ENCODE measurements at regions not wholly inside any gene's neighbourhood (a gene's known extent, or its start where the extent isn't known, plus 50 kb on each side); places are given as distances from the start of the nearest gene placed in this dataset.

DNA sequence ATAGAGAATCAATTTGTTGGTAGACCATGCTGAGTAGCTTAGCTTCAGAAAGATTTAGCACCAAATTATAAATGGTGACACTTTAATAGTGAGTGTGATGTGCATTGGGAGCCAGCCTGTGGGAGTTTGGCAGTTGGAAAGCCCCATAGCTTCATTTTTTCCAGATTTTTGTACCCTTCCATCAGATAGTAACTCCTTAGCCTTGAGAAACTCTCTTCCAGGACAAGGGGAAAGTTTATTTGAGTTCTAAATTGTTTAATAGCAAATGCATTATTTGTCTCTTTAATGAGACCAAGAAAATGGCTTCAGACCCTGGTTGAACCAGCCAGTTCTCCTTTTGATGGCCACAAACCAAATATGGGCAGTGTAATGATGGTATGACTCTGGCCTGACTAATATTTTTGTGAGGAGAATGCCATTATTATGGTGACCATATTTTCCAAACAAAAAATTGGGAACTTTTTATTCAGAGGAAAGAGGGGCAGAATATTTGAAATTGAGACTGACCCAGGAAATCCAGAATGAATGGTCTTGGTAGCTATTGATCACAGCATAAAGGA, 49.8 kb downstream of the PLCE1 start:
- DNase-seq = no peak

DNA sequence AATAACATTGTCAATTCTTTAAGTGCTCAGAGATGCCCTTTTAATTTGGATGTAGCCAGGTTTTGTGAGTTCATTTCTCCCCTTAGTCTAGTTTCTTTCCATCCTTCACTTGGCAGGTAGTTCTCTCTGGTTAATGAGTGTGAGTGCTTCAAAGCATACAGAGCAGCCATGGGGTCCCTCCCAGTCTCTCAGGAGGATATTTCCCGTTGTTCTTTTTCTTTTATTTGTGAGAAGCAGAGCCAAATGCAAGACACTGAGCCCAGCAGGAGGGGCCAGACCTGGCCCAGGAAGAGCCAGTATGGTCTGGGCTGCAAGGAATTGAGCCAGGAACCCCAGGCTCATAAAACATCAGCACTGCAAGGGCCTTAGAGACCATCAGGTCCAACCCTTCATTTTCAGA, 52.4 kb downstream of the PLCE1 start:
- no peak for DNase-seq

DNA sequence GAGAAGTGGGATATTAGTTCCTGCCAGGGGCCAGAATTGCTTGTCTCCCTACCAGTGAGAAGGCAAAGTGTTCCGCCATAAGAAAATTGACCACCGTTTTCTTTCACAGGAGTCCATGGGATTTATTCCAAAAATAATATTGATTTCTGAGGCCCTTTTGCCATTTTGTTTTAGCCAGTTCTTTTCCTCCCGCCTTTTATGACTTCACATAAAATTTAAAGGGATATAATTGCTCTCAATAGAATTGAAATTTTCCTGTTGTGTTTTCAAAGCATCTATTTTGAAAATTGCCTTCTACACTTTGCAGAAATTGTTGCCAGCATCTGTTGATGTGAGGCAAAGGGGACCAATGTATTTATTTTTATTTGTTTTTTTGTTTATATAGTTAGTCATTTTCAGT, 53.6 kb downstream of the PLCE1 start:
- DNase-seq = no peak

DNA sequence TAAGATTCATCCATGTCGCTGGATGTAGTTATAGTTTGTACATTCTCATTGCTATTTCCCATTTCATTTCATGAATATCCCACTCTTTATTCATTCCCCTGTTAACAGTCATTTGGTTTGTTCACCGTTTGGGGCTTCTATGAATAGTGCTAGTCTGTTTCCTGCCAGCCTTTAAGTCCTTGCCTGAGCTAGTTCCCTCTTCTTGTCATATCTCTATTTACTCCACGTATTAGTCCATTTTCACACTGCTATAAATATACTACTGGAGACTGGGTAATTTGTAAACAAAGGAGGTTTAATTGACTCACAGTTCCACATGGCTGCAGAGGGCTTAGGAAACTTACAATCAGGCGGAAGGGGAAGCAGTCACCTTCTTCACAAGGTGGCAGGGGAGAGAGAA, 56.2 kb downstream of the PLCE1 start:
- no peak for DNase-seq

DNA sequence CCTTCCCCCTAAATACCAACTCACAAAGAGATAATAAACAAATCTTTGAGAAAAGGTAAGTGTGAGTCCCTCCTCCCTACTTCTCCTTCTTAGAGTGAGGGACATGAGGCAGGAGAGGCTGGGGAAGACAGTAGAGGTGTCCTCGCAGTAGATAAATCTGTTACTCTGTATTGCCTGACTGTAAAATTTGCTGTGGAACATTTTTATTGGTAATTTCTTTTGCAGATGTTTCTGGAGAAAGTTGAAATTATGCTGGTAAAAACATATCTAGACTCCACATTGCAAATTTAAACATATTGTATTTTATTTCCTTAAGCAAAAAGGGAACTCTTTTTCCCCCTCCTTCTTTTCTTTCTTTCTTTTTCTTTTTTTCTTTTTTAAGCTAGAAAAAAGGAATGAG, 58.5 kb downstream of the PLCE1 start:
- no peak for DNase-seq

DNA sequence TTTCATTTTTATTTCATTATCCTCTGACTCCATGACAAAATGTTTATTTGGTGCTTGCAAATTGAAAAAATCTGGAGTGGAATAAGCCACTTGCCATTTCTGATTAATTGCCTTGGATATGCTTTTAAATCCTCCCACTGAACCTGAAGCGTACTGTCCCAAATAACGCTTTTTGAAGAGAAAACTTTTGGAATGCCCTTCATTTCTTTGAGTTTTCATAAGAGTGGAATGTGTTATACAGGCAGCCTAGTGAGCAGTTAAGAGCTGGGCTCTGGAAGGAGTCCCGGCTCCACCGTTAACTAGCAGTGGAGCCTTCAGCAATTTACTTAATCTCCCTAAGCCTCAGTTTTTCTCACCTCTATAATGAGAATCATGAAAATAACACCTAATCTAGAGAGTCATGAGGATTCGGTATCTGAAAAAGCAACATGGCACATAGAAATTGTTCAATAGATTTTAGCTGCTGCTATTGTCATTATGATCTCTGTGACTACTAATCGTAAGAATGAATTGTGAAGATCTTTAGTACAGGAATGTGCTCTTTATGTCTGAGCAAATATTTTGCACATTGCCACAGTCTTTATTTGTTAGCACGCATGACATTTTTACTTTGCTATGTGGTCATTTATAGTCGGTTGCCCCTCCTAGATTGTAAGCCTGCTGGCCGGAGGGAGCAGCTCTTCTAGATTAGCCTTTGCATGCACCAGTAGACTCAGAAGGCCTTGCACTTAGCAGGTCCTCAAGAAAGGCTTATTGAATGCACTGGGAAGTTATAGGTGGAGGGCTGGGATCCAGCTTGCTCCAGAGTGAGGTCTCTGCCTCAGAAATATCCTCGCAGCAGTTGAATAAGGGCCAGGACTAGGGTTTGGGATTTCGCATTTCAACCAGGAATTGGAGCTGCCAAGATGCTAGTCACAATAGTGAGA, 59.4 kb downstream of the PLCE1 start:
- no peak for DNase-seq

DNA sequence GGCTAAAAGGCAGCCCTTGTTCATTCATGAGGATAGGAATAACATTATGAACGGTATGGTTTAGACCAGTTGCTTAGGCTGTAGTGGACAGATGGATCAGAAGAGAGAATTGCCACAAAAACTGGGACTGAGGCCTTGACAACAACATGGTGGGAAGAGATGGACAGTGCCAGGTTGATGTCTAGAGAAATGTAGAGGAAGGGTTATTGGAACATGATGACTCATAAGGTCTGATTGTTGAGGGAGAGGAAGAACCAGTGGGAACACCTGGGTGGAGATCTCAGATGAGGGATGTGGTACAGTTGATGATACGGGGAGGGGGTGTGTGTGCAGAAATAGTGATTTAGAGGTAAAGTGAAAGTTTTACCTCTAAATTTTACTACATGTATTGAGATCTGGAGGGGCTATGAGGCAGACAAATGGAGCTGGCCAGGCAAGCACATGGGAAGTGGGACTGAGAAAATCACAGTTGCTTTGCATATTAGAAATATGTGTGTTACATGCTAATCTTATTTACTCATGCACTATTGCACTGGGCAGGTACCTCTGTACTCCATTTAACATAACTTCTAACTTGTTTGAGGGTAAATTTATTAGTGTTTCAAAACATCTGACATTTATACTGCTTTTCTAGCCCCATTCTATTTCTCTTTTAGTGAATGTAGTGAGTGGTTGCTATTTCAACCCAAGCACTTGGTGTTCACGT, 65.6 kb downstream of the PLCE1 start:
- no peak for DNase-seq

DNA sequence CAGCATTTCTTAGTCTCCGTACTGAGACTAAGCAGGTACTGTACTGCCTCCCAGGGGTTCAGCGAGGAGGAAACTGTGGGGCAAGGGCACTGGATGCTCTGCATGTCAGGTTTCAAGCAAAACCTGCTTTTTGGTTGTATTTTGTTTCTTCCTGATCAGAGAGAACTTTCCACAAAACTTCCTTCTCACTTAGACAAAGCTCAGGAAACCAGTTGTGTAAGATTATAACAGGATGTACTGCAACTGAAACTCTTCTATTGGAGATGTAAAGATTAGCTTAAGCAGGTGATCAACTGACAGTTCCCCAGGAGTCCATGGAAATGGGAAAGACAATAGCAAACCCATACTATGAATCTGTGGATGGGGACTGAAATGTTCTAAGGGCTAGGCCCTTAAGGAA, 67.3 kb downstream of the PLCE1 start:
- no peak for DNase-seq

DNA sequence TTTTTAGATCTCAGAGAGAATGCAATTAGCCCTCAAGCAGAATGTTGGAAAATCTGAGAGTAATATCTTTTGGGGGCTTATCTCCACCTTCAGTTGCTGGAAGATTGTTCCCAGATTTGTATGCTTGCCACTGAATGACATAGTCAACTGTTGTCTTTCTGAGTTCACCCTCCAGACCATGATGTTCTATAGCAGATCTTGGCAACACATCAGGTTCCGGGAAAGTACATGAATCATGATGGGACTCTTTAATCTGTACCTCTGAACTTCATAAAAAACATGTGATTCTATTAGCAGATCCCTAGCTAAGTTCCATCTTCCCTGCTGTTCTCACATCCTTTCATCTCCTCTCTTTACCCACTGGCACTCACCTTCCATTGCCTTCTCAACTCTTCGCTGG, 68.9 kb downstream of the PLCE1 start:
- no peak for DNase-seq

DNA sequence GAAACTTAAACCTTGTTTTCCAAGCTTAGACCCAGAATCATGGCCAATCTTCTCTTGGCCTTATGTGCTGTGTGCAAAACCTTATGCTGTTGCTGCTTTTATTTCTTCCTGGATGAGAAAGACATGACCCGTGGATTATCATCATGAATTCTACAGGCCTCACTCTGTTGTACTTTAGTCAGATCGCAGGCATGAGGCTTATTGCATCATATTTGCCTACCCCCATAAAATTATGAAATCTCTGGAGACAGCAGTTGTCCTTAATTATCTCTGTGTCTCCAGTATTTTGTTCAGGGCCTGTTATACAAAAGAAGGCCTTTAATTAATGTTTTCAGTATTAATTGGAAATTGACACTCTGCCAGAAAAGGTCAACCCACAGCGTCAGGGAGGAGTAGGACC, 71.6 kb downstream of the PLCE1 start:
- no peak for DNase-seq

DNA sequence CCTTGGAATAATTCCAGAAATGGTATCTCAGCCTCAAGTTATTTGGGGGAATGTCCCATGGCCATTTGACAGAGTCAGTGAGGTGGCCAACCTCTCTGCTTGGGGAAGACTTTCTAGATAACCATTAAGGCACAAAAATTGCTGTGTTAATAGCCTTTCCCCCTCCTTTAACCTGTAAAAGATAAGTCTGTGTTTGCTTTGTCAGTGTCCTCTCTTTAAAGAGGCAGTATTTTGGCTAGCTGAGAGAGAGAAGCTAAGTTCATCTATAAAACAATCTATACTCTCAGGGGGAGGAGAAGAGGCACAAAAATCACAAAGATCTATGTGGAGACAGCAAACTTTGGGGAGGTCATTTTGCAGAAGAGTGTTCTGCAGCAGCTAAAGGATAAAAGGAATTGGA, 72.1 kb downstream of the PLCE1 start:
- DNase-seq = no peak

DNA sequence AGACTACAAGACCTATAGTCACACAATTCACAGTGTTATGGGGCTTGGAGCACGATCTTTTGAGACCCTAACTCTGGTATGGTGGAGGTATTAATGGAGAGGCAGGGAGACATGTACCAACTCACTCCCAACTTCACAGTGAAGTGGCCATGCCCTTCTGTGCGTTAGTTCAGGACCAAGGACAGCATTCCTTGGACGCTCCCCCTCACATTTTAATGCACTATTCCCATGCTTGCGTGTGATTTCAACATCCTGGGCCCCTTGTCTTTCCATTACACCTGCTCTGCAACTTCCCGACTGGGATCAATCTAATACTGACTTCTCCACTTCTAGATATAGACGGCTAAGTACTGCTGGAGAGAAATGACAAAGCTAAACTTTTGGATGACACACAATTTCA, 72.7 kb downstream of the PLCE1 start:
- DNase-seq = no peak

DNA sequence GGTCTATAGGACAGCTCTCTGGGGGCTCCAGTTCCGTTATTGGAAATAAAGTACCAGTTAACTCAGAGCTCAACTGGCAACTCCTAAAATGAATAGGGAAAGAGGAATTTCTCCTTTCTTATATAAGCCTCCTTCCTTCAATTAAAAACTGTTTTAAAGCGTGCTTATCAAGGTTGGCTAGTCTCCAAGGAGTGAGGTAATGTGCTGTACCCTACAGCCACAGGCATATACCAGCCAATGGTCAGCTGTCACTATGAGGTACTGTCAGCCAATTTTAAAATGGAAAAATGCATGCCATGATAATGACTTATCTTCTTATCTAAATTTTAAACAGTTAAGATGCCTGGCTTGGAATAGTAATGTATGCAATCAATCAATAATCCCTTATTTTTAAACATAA, 76.2 kb downstream of the PLCE1 start:
- DNase-seq = no peak

DNA sequence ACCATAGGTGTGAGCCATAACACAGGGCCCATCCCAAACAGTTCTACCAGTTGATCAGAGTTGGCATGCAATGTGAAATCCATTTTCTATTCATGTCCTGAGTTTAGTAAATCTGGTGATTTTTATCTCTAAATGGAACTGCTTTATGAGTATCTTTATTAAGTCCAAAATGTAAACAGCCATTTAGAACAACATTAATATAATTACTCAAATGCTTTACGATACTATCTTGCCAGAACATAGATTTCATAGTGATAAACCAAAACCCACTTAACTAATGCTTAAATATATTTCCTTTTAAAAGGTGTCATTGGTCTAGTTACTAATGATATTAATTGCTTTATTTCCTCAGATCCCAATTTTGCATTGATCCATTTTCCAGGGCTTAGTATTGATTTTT, 80.7 kb downstream of the PLCE1 start:
- no peak for DNase-seq

DNA sequence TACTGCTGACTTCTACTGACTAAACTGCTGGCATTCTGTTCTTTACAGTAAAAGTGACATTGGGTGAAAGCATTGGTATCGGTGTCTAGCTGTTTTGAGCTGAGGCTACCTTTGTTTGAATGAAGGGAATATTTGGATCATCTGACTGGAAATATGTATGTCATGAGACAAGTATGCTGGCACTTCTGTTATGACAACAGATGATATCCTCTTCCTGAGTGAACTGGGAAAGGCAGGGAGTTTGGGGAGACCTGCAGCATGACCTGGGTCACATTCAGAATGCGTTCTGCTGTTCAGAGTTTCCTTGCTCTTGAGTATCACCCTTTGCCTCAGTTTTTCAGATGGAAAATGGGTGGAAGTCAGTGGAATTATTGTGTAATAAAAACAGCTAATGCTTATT, 81.8 kb downstream of the PLCE1 start:
- no peak for DNase-seq

DNA sequence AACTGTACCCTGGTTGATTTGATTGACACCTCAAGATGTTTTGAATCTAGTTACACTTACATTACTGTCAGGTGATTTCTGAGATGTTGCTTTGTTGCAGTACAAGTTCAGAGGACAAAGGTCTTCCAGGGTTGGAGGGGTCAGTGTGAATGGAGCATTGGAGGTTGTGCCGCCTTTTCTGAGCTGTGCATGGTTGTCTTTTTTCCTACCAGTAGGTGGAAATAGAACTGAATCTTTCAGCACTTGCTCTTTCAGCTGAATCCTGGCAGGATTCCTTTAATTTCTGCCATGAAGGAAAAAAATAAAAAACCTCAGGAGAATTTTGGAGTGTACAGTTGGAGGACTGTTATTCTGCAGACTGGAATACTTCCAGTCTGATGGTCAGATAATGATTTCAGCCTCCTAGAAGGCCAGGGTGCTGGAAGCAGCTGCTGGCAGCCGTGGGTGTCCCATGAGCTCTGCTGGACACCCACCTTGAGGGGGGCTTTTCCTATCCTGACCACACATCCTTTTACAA, 82.7 kb downstream of the PLCE1 start:
- DNase-seq = no peak

DNA sequence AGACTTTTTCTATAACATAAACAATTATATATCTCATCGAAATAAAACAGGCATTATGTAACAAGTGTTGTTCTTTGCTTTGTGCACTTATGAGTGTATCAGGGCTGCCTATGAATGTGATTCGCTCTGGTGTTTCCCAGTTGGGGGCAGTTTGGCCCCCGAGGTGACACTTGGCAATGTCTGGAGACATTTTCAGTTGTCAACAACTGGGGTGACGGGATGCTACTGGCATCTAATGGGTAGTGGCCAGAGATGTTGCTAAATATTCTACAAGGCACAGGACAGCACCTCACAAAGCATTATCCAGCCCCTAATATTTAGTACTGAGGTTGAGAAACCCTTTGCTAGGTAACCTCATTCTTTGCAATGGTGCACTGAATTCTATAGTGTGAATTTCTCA, 83.3 kb downstream of the PLCE1 start:
- DNase-seq = no peak

DNA sequence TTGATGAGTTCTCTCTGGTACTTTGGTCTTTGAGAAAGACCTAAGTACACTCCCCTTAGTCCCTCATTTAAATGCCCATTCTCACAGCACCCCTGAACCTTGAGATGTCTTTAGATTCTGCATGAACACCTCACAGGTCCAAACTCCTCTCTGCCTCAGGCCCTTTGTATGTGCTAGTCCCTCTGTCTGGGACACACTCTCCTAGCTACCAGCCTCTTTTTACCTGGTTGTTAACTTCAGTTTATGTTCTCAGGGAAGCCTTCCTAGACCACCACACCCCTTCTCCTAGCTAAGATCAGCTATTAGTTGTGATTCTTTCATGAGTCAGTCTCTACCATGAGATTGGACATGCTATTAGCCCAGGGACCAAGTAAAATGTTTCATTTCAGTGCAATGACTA, 86.4 kb downstream of the PLCE1 start:
- no peak for DNase-seq

DNA sequence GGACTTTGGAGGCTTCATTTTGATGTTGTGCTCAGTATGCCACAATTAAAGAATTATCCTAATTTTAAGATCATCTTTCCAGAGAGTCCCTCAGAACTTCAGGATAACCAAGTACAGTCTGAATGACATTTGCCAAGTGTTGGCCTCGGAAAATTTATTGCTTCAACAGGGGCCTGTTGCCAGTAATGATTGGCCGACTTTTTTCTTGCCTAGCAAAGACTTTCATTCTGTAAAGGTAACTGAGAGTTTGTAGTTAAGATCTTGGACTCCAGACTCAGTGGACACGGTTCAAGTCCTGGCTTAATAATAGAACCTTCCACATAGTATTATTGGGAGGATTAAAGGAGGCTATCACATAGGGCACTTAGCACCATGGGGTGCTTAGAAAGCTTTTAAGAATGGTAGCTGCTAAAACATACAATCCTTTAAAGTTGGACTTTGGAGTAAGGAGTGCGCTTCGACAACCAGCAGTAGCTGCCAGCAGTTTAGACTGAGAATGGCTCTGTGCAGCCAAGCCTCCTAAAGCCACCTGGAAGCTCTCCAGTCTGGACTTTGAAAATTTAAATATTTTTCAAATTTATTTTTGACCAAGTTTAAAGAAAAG, 90.0 kb downstream of the PLCE1 start:
- DNase-seq = no peak

DNA sequence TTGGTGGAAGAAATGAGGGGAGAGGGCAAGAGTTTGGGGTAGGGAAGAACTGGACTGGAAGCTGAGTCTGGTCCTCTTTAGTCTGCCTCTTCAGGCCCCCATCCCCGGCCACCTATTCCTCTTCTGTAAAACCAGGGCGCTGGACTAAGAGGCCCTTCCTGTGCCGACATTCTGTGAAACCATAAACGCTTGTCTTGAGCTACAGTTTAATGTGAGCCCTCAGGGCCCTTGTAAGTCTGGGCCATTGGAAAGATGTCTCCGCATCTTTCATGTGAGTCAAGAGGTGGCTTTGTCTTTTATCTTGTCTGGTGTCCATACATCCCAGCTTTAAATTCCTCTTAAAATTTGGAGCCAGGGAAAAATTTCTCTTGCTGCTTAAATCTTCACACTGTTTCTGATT, 90.6 kb downstream of the PLCE1 start:
- DNase-seq = no peak

DNA sequence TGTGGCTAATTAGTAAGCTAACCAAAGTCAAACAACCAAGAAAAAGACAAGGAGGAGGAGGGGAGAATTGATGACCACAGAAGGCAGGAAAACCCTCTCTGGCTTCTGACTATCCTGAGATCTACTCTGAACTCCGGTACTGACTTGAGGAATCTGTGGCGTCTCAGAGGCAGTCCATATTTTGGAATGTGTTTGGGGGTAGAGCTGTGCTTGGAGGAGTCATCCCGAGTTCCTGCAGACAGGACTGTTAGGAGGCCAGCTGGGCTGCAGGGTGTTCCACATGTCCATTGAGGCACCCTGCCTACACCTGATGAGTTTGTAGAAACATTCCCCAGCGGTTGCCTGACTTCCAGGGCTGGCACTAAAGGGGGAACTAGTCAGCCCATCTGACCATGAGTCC, 91.6 kb downstream of the PLCE1 start:
- DNase-seq = no peak

DNA sequence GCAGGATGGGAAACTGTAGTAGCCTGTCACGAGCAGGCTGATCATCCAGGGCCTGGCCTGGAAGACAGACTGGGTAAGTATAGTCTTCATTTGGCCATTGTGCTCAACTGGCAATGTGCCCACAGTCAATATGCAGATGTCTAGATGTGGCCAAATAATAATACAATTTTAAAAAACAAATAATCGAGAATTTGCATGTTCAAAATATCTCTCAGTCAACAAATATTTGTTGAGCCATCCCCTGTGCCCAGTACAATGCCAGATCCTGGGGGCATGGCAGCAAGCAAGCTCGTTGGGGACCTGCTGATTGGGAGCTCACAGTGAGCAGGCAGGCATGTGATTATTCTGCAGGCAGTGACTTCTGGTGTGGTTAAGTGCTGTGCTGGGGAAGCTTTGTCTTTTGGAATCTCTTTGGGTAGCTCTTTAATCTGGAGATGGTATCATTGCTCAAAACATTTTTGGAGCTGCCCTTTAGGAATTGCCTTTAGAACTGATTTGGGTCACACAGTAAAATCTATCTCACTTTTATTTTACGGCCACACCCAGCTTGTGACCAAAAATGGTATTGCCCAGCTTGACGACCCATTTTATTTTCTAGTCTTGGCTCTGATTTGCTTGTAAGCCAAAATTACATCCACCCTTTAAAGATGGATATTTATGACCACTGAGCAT, 92.2 kb downstream of the PLCE1 start:
- DNase-seq = no peak

DNA sequence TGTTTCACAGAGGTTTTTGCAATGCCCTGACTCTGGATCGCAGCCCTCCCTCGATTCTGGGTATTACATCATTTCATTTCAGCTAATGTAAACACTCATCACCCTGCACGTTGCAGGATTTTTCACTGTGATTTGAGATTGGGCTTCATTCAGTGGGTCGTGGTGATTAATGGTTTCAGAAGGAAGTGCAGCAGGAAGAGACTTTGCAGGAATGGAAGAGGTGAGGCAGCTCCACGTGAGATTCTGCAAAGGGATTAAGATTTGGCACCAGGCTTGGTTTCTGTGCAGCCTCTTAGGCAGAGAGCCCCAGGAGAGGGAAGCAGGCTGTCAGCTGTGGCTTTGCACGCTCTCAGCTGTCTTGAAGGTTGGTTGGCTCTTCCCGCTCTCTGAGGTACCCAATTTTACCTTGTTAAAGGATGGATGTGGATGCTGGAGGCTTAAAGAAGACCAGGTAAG, 95.2 kb downstream of the PLCE1 start:
- DNase-seq = no peak
